NCI-H82 (cell line): ENCODE measurements at regions not wholly inside any gene's neighbourhood (a gene's known extent, or its start where the extent isn't known, plus 50 kb on each side); places are given as distances from the start of the nearest gene placed in this dataset.
"Not testable (repeated sequence)": the region's sequence is repeated elsewhere in the genome, so short reads cannot be mapped to it uniquely, and the experiment has no call there.

Experiments
- DNase-seq: peaks from one replicate; lab custom pipeline; 2025; lab: John Stamatoyannopoulos, UW

DNA sequence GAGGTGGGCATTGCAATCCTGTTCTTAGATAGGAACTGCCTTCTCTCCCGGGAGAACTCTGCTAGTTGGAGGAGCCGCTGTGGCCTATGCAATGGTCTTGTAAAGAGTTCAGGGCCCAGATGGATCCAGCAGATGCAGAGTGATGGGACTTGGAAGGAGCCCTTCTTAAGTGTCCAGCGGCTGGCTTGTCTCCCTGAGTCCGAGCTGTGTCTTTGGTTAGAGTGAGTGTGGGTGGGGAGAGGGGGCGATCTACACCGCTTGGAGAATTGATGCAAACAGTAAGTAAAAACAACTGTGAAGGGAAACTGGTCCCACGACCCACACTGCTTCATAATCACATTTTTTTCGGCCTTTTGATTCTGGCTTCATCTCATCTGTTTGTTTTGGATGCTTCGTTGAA, 89.8 kb upstream of the CYRIA start:
- DNase-seq = no peak

DNA sequence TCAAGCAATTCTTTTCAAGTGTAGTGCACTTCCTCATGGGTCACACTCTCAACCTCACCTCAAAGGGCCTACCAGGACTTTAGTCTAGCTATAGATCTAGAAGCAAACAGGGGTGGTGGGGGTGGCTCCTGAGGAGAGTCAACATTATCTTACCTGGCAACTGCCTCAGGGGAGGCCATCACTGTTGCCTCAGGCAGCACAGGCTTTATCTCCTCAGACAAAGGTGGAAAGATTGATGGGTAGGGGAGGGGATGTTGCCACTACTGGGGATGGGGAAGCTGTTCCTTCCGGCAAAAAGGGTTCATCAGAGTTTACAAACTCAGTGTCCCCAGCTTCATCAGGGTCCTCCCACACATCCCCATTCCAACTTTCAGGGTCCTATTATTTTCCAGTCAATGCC, 87.4 kb upstream of the CYRIA start:
- DNase-seq = not testable (repeated sequence)

DNA sequence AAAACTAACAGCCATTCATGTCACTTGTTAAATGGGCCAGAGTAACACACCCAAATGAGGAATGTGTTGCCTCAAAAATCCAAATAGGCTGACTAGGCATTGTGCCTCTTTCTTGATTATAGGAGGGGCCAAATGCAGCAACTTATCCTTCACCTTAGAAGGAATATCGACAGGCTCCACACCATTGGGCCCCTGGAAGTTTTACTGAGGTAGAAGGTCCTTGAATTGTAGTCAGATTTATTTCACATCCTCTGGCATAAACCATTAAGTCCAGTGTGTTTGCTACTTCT, 85.2 kb upstream of the CYRIA start:
- not testable (repeated sequence) for DNase-seq

DNA sequence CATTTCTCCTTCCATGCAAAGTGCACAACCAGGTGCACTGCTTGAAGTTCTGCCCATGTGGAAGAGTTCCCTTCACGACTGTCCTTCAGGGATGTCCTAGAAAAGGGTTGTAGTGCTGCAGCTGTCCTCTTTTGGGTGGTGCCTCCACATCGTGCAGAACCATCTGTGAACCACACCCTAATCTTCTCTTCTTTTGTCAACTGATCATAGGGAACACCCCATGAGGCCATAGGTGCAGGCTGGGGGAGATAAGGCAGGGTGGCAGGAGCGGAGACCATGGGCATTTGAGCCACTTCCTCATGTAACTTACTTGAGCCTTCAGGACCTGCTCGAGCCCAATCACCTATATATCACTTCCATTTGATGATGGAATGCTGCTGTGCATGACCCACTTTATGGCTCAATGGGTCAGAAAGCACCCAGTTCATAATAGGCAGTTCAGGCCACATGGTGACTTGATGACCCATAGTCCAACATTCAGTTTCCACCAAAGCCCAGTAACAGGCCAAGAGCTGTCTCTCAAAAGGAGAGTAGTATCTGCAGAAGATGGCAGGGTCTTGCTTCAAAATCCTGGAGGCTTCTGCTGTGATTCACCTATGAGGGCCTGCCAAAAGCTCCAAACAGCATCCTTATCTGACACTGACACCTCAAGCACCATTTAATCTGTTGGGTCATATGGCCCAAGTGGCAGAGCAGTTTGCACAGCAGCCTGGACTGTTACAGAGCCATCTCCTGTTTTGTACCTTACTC, 84.7 kb upstream of the CYRIA start:
- no peak for DNase-seq

DNA sequence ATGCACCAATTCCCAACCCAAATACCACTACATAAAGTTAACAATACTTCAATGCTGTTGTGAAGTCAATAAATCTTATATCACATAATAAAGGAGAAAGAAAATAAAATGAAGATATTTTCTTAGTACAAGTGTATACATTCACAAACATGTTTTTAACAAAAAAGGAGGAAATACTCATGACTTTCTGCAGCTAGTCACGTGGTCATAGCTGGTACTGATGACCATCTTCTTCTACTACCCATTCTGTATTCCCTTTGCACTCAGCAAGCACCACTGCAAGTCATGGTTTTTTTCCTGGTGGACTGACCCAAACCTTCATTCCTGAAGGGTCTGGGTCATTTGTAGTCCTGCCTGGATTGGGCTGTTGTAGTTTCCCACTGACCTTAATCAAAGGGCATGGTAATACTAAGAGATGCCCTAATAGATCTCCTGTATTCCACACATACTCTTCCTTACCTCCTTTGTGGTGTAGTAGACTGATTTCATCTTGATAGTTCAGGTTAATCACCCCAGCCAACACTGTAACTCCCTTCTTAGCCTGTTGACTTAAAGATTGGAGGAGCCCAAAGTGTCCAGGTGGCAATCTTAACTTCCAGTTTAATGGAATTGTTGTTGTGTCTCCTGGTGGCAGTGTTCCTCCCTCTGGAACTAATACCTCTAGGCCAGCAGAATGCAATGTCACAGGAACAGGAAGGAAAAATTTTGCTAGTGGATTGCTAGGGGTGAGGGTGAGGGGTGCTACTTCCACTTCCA, 83.1 kb upstream of the CYRIA start:
- not testable (repeated sequence) for DNase-seq

DNA sequence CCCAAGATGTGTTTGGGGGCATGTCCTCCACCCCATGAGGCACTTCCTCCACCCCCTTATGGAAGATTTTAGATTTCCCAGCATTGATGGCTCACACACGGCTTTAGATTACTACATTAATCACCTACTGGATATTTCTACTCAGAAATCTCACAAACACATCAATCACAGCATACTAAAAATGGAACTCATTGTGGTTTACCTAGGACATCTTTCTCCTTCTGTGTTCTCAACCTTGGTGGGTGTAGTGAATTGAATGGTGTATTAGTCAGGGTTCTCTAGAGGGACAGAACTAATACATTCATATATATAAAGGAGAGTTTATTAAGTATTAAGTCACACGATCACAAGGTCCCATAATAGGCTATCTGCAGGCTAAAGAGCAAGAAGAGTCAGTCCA, 82.1 kb upstream of the CYRIA start:
- DNase-seq = no peak

DNA sequence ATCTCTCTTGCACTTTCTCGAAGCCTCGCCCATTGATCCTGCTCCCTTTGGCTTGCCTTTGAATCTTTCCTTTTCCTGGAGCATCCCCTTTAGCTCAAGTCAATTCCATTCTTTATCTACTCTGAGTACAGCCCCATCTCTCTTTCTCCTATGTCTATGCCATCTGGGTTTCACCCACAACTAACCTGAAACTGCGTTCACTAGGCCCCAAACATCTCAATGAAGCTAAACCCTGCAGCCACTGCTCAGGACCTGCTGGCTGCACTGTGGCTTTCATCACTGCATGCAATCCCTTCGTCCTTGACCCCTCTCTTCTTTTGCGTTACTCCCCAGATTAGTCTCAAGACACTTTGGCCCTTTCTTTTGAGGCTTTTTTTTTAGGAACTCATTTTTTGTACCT, 81.6 kb upstream of the CYRIA start:
- no peak for DNase-seq

DNA sequence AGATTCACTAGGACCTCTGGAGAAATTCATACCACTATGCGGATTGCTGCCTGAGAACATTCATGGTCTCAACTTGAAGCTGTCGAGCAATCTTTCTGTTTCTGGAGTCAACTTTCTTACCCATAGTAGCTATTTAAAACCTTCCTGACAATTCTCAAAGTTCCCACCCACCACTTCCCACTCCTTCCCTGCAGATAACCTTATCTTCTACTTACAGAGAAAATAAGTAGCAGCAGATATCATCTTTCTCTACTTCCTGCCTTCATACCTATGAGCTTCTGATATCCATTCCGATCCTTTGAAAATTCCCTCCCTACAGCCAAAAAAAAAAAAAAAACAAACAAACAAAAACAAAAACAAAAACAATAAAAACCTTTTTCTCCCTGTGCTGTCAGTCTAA, 81.2 kb upstream of the CYRIA start:
- no peak for DNase-seq

DNA sequence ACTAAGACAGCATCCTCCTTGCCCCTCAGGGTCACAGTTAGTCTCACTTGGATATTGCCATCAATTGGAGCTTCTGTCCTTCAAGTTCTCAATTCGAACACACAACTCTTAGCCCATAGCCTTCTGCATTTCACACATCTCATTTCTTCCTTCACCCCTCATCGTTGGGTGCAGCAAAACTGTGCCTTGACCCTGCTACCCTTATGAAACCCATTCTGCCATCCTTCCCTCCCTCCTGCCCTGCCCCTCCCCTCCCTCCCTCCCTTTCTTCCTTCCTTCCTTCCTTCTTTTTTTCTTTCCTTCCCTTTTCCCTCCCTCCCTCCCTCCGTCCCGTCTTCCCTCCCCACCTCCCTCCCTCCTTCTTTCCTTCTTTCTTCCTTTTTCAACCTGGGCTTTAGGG, 80.7 kb upstream of the CYRIA start:
- no peak for DNase-seq

DNA sequence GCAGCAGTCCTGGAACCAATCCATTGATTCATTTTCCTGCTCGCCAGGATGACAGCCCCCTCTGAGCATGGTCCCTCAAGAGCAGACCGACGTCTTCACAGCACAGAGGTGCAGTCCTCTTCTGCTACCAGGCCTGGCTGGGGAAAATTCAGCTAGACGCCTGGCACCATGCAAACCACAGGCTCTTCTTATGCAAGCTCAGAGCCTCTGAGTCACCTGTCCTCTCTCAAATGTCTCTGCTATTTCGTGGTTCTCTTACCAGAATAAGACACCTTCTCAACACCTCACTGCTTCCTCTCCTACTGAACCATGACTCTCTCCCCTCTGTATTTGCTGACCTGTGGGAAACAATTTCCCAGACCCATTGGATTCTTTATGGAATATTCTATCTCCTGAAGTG, 79.8 kb upstream of the CYRIA start:
- DNase-seq = no peak

DNA sequence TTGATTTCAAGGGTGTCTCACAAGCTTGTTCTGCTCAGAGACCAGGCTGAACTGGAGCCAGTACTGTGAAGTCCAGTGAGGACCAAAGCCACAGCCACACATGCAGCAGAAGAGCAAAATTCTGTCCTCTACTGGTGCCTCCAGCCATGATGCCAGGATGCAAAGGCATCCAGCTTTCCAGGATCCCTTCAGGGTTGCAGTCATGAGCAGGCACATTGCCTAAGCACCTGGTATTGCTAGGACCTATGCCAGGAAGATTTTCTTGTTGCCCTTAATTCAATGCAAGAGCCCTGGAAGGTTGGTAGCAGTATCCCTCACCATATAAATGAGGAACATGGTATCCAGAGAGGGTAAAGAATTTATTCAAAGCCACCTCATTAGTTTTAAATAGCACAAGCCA, 78.9 kb upstream of the CYRIA start:
- no peak for DNase-seq

DNA sequence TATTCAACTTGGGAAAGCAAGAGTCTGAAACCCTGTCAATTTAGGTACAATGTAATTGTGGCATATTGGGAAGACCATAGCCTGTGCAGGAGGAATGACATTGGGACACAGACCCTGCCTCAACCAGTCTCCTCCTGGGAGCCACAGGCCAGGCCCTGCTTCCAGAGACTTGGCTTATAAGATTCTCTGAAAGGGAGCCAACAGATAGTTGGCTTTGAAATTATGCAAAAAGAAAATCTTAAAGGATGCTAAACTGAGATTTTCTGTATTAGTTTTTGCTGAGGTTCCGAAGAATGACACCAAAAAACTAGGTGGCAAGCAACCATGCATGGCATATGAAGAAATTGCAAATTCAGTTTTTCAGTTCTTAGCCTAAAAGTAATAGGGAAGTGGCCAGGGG, 76.4 kb upstream of the CYRIA start:
- no peak for DNase-seq

DNA sequence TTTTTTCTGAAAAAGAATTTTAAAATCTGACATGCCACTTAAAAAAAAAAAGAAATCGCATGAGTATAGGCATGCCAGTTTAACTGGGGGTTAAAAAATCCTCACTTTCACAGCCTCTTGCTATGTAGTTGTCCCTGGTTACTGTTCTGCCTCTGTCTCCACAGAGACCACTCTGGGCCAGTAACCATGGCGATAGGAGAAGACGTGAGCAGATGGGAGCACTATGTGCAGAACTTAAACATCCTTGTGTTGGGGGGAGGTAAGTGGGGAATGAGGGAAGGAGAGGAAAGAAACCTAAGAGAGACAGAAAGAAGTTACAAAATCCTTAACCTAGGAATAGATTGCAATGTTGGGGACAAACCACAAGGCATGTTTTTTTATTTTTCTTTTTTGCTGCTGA, 75.9 kb upstream of the CYRIA start:
- DNase-seq = no peak

DNA sequence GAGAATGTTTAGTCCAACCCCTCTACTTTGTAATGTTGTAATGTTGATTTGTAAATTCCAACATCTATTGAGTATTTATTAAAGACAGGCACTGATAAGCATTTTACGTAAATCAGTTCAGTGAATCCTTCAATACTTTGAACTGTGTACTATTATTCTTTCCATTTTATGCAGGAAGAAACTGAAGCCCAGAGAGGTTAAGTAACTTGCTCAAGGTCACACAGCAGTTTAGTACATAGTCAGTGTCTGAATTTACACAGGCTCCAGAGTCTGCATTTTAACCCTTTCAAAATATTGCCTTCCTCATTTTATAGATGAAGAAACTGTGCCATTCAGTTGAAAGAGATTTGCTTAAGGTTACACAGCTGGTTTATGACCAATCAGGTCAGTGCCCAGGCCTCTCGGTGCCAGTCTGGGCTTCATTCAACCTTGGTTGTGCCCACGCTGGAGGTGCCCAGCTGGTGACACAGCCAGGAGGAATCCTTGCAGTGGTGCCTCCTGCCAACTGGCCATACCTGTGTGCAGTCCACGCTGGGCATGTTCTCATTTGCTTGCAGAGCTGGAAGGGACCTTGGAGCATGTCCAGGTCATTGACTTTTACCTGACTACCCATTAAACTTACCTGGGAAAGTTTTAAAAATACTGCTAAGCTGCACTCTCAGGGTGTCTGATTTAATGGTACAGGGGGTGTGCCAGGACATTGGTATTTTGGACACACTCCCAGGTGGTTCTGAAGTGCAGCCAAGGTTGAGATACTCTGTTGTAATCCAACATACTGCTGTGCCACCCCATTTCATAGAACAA, 74.3 kb upstream of the CYRIA start:
- no peak for DNase-seq

DNA sequence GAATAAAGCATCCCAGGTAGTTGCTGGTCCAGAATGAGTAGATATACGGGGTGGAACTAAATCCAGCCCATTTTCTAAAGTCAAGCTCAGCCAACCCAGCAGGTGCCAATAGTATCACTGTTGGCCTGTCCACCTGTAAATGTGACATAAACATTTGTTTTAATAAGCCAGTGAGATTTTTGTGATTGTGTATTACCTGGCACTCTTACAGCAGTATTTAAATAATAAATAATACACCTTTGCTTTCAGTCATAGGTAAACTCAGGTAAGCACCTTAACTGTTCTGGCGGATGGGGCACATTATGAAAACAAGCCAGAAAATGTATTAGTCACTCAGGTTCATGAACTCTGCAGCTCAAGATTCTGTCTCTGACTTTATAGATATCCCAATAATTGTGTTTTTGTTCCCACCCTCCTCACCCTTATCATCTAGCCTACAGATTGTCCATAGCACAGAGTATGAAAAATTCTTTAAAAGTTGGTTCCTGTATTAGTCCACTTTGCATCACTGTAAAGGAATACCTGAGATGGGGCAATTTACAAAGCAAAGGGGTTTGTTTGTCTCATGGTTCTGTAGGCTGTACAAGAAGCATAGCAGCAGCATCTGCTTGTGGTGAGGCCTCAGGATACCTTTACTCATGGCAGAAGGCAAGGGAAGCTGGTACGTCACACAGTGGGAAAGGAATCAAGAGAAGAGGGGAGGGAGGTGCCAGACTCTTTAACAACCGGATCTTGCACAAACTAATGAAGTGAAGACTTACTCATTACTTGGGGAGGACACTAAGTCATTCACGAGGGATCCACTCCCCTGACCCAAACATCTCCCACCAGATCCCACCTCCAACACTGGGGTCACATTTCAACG, 73.0 kb upstream of the CYRIA start:
- DNase-seq = no peak

DNA sequence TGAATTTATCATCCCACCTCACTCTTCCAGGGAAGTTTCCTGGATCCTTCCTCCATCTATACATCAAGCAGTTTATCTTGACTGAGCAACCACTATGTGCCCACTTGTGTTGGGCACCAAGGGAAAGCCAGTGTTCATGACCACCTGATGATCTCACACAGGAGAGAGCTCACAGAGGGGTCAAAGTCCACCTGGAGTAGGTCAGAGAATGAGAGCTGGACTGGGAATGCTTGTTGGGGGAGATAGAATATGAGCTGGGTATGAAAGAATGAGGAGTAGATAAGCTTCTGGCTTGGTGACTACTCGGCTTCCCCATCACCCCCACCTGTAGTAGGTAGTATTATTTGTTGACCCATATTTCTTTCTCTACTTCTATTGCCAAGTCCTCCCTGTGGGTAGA, 72.2 kb upstream of the CYRIA start:
- no peak for DNase-seq

DNA sequence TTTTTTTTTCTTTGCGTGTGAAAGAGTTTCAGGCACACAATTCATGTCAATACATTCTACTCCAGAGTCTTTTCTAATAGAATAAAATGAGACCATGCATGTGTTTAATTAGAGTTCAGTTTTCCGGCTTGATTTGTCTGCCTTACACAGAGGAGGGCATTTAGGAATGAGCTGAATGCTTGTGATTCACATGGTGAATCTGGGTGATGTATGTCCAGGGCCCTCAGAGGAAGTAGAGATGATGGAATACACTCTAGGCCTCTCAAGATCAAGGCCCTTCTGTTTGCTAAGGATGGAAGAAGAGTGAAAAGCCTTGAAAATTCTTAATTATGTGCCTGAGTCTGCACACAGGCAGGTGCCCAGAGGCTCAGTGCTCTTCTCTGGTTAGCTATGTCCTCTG, 71.0 kb upstream of the CYRIA start:
- no peak for DNase-seq

DNA sequence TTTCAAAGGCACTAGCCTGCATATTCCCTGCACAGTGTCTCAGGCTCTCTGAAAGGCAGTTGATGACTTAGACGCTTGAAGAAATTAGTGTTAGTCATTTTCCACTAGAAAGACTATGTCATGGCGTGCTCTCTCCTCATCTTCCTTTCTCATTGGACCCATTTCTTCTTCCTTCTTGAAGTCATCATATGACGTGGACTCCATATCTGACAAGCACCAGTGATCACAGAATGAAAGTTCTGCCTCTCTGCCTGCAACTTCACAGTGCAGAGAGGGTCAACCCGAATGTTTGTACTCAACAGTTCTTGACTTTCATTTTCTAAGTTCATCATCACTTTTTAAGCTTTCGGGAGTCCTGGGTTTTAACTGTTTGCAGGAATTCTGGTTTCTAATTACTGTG, 63.7 kb upstream of the CYRIA start:
- no peak for DNase-seq

DNA sequence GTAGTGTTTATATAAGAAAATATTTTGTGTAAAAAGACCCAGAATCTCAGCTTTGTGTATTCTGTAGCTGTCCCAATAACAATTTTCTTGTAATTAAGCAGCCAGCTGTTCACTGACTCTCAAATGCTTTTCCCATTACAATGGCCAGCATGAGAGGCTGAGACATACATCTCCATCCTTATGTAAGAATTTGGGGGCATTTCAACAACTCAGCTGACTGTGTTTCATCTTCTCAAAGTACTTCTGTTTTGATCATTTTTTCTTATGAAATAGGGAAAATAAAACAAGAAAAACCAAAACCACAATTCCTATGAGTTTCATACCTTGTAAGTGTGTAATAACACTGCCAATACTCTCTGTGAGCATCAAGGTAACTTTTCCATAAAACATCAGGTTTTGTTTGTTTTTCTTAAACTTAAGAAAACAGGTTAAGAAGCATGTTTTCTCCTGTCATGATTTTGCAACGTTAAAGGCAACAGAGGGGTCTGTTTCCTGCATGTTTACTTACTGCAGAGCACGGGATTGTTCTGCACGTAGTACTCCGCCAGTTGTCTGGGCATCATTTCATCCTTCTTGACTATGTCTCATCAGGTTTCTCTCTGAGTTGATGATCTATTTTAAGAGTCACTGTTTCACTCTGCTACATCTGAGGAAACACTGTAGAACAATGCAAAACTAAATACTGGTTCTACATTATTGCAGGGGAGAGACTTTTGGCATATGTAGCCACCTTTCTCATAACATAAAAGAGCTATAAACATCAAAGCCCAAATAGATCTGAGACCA, 62.9 kb upstream of the CYRIA start:
- no peak for DNase-seq

DNA sequence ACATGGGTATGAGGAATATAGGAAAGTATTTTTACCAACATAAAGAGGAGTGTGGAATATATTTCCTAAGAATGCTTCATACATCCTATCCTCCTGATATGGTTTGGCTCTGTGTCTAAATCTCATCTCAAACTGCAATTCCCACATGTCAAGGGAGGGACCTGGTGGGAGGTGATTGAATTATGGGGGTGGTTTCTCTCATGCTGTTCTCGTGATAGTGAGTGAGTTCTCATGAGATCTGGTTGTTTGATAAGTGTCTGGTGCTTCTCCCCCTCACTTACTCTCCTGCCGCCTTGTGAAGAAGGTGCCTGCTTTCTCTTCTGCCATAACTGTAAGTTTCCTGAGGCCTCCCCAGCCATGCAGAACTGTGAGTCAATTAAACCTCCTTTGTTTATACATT, 62.2 kb upstream of the CYRIA start:
- DNase-seq = not testable (repeated sequence)

DNA sequence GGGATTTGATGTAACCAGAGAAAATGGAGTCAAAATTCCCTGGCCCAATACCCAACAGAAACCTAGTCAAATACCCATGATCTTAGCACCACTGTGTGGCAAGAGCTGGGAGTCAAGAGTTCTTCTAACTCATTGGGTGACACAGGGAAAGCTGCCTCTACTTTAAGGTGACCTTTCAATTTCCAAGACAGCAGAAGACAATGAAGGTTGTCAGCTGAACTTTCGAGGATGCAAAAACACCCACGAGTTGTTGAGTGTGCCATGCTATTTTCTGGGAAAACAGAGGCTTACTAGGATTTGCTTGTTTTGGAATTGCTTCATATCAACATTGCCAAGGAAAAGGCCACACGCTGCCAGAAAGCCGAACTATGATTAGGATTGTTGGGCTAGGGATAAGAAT, 61.6 kb upstream of the CYRIA start:
- no peak for DNase-seq
